ENCODE measurements at regions not wholly inside any gene's neighbourhood (a gene's known extent, or its start where the extent isn't known, plus 50 kb on each side); places are given as distances from the start of the nearest gene placed in this dataset.

- TF ChIP-seq EP300 (IDR thresholded peaks at IDR 0.05), result no peak
- no peak for TF ChIP-seq CTCF (IDR thresholded peaks at IDR 0.05)
- no peak for TF ChIP-seq POLR2AphosphoS5 (IDR thresholded peaks at IDR 0.05)
- no peak for TF ChIP-seq POLR2A (IDR thresholded peaks at IDR 0.05)
Observed at GRCh38 chr10:33631991-33632390, 297.5 kb upstream of the NRP1 start.

Measured in stomach (tissue), 4 donors.